ENCODE measurements at regions not wholly inside any gene's neighbourhood (a gene's known extent, or its start where the extent isn't known, plus 50 kb on each side); places are given as distances from the start of the nearest gene placed in this dataset.

- TF ChIP-seq CTCF (IDR thresholded peaks at IDR 0.05) (no peak), POLR2A (IDR thresholded peaks at IDR 0.05; ENCODE audit: low read depth) (no peak), EP300 (IDR thresholded peaks at IDR 0.05) (no peak), POLR2AphosphoS5 (IDR thresholded peaks at IDR 0.05) (no peak)
These were observed 1975.3 kb upstream of the CDH6 start for GRCh38 chr5:29218138-29218537.
